WTC11 (cell line): ENCODE measurements at regions not wholly inside any gene's neighbourhood (a gene's known extent, or its start where the extent isn't known, plus 50 kb on each side); places are given as distances from the start of the nearest gene placed in this dataset.

Experiments used
- ATAC-seq: fragments of 200-7000 bp; cut with Tn5 transposase; 2 replicates; pipeline ENCODE4 v1.10.0; 2021; ENCODE audit warnings: mild to moderate bottlenecking, moderate library complexity
- CTCF ChIA-PET: fragments of 300-600 bp; sonication (Branson Sonifier 250); formaldehyde crosslinking; loops from one replicate; lab custom pipeline; 2021; ENCODE audit warnings: antibody characterized with exemption; lab: Charles Lee
- POLR2A ChIA-PET: fragments of 350-600 bp; sonication (Branson Sonifier 250); formaldehyde crosslinking; loops from one replicate; lab custom pipeline; 2021; ENCODE audit warnings: antibody characterized with exemption; lab: Charles Lee
- DNase-seq: peaks from one replicate; pipeline ENCODE4 v3.0.0; 2021; ENCODE audit warnings: low spot score
- H3K27ac Mint-ChIP-seq: 2 replicates; pipeline ENCODE4 v1.8.0; 2021; ENCODE audit warnings: mixed read lengths
- H3K27me3 Mint-ChIP-seq: 2 replicates; pipeline ENCODE4 v1.8.0; 2021; ENCODE audit warnings: low read depth, mild to moderate bottlenecking, moderate library complexity, mixed read lengths
- H3K36me3 Mint-ChIP-seq: 2 replicates; pipeline ENCODE4 v1.8.0; 2021; ENCODE audit warnings: mixed read lengths
- H3K4me1 Mint-ChIP-seq: 2 replicates; pipeline ENCODE4 v1.8.0; 2022; ENCODE audit warnings: mixed read lengths
- H3K4me3 Mint-ChIP-seq: 2 replicates; pipeline ENCODE4 v1.8.0; 2021; ENCODE audit warnings: mild to moderate bottlenecking, moderate library complexity, mixed read lengths
- H3K9me3 Mint-ChIP-seq: 2 replicates; pipeline ENCODE4 v1.8.0; 2021; ENCODE audit warnings: mixed read lengths
- CREM ChIP-seq: sonication (generic); formaldehyde crosslinking; IDR thresholded peaks from 2 replicates; pipeline ENCODE4 v1.8.1; 2022; ENCODE audit warnings: mild to moderate bottlenecking, missing genetic modification reagents, moderate library complexity
- EMX1 ChIP-seq: fragments of 250-450 bp; sonication (Bioruptor Pico); IDR thresholded peaks from 2 replicates; pipeline ENCODE4 v1.8.0; 2021; ENCODE audit warnings: mild to moderate bottlenecking
- FOXJ3 ChIP-seq: sonication (generic); formaldehyde crosslinking; IDR thresholded peaks from 2 replicates; pipeline ENCODE4 v1.9.0; 2021; ENCODE audit warnings: missing genetic modification reagents, mild to moderate bottlenecking, borderline replicate concordance
- FOXK1 ChIP-seq: sonication (generic); formaldehyde crosslinking; IDR thresholded peaks from 2 replicates; pipeline ENCODE4 v1.8.0; 2022; ENCODE audit warnings: mild to moderate bottlenecking, moderate library complexity, missing genetic modification reagents
- GRHL2 ChIP-seq: fragments of 250-450 bp; sonication (Bioruptor Pico); IDR thresholded peaks from 2 replicates; pipeline ENCODE4 v1.8.0; 2022; ENCODE audit warnings: mild to moderate bottlenecking, moderate library complexity; ENCODE audit not compliant: insufficient replicate concordance, severe bottlenecking
- KAT7 ChIP-seq: sonication (generic); formaldehyde crosslinking; IDR thresholded peaks from 2 replicates; pipeline ENCODE4 v1.8.1; 2023; ENCODE audit warnings: missing genetic modification reagents, mild to moderate bottlenecking, borderline replicate concordance
- TEAD4 ChIP-seq: sonication (generic); formaldehyde crosslinking; IDR thresholded peaks from 2 replicates; pipeline ENCODE4 v1.8.0; 2022; ENCODE audit warnings: mild to moderate bottlenecking, missing genetic modification reagents
- ZBTB21 ChIP-seq: sonication (generic); formaldehyde crosslinking; IDR thresholded peaks from 2 replicates; pipeline ENCODE4 v1.8.1; 2023; ENCODE audit warnings: mild to moderate bottlenecking, missing genetic modification reagents, borderline replicate concordance
- ZNF232 ChIP-seq: sonication (generic); formaldehyde crosslinking; IDR thresholded peaks from 2 replicates; pipeline ENCODE4 v1.8.0; 2022; ENCODE audit warnings: mild to moderate bottlenecking, missing genetic modification reagents
- ZNF263 ChIP-seq: sonication (generic); formaldehyde crosslinking; IDR thresholded peaks from 2 replicates; pipeline ENCODE4 v1.8.1; 2022; ENCODE audit warnings: low read depth, mild to moderate bottlenecking, moderate library complexity, missing genetic modification reagents
- ZNF416 ChIP-seq: fragments of 250-450 bp; sonication (Bioruptor Pico); IDR thresholded peaks from 2 replicates; pipeline ENCODE4 v1.9.0; 2021; ENCODE audit warnings: mild to moderate bottlenecking, inconsistent platforms
- TF ChIP-seq, protein P1 (sequence below): sonication (generic); formaldehyde crosslinking; IDR thresholded peaks from 2 replicates; pipeline ENCODE4 v1.8.1; 2023; ENCODE audit warnings: mild to moderate bottlenecking, missing genetic modification reagents
- TF ChIP-seq, protein P2 (sequence below): fragments of 250-450 bp; sonication (Bioruptor Pico); IDR thresholded peaks from 2 replicates; pipeline ENCODE4 v1.9.0; 2021; ENCODE audit warnings: moderate library complexity, mild to moderate bottlenecking, inconsistent platforms, borderline replicate concordance
- TF ChIP-seq, protein P3 (sequence below): sonication (generic); formaldehyde crosslinking; IDR thresholded peaks from 2 replicates; pipeline ENCODE4 v1.8.1; 2022; ENCODE audit warnings: low read depth, mild to moderate bottlenecking, moderate library complexity, missing genetic modification reagents, borderline replicate concordance
- TF ChIP-seq, protein P4 (sequence below): sonication (generic); formaldehyde crosslinking; IDR thresholded peaks from 2 replicates; pipeline ENCODE4 v1.8.0; 2022; ENCODE audit warnings: mild to moderate bottlenecking, missing genetic modification reagents
- TF ChIP-seq, protein P5 (sequence below): sonication (generic); formaldehyde crosslinking; IDR thresholded peaks from 2 replicates; pipeline ENCODE4 v1.8.0; 2023; ENCODE audit warnings: mild to moderate bottlenecking, missing genetic modification reagents
- TF ChIP-seq, protein P6 (sequence below): fragments of 250-450 bp; sonication (Bioruptor Pico); conservative IDR thresholded peaks from 2 replicates; pipeline ENCODE4 v1.9.0; 2021; ENCODE audit warnings: mild to moderate bottlenecking
- TF ChIP-seq, protein P7 (sequence below): sonication (generic); formaldehyde crosslinking; IDR thresholded peaks from 2 replicates; pipeline ENCODE4 v1.8.0; 2023; ENCODE audit warnings: missing genetic modification reagents, mild to moderate bottlenecking, borderline replicate concordance

DNA sequence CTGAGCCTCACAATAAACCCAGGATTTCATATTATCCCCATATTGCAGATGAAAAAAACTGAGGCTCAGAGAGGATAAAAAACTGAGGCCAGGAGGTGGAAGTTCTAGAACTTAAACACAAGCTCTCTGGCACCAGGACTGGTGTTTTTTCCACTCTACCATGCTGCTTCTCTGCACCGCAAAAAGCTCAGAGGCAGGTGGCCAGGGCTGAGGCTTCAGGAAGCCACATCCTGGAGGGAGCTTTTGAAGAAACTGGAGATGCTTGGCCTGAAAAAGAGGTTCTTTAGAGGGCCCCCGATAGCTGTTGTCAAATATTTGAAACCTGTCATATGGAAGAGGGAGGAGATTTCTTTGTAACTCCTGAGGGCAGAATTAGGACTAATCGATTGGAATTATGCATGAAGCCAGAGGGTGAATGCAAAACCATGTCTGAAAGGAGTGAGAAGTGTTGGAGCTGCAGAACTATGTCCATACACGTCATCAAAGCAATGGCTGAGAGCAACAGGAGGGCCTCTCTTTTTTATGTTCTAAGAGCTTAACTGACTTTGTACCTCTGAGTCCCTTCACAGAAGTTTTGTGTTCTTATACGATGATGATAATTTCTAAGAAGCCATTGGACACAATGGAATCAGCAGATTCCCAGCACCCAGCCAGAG lies 448.6 kb downstream of the FUT8 start:
- POLR2A ChIA-PET = no interaction called here
- peaks cover 26% of the 10 kb centered on the region for H3K9me3 Mint-ChIP-seq
- H3K4me3 Mint-ChIP-seq = no peak overlapping the region
- TF ChIP-seq CREM (CRISPR knock-in tag) (no peak), GRHL2 (CRISPR knock-in tag) (no peak), ZNF263 (no peak), FOXK1 (CRISPR knock-in tag) (no peak), TEAD4 (no peak), ZBTB21 (no peak), ZNF416 (CRISPR knock-in tag) (no peak), FOXJ3 (no peak), EMX1 (no peak), KAT7 (CRISPR knock-in tag) (no peak)
- TF ChIP-seq, protein P1, sequence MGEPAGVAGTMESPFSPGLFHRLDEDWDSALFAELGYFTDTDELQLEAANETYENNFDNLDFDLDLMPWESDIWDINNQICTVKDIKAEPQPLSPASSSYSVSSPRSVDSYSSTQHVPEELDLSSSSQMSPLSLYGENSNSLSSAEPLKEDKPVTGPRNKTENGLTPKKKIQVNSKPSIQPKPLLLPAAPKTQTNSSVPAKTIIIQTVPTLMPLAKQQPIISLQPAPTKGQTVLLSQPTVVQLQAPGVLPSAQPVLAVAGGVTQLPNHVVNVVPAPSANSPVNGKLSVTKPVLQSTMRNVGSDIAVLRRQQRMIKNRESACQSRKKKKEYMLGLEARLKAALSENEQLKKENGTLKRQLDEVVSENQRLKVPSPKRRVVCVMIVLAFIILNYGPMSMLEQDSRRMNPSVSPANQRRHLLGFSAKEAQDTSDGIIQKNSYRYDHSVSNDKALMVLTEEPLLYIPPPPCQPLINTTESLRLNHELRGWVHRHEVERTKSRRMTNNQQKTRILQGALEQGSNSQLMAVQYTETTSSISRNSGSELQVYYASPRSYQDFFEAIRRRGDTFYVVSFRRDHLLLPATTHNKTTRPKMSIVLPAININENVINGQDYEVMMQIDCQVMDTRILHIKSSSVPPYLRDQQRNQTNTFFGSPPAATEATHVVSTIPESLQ (CRISPR knock-in tag) = no peak
- TF ChIP-seq, protein P2, sequence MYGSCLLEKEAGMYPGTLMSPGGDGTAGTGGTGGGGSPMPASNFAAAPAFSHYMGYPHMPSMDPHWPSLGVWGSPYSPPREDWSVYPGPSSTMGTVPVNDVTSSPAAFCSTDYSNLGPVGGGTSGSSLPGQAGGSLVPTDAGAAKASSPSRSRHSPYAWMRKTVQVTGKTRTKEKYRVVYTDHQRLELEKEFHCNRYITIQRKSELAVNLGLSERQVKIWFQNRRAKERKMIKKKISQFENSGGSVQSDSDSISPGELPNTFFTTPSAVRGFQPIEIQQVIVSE (CRISPR knock-in tag) = no peak
- TF ChIP-seq, protein P3, sequence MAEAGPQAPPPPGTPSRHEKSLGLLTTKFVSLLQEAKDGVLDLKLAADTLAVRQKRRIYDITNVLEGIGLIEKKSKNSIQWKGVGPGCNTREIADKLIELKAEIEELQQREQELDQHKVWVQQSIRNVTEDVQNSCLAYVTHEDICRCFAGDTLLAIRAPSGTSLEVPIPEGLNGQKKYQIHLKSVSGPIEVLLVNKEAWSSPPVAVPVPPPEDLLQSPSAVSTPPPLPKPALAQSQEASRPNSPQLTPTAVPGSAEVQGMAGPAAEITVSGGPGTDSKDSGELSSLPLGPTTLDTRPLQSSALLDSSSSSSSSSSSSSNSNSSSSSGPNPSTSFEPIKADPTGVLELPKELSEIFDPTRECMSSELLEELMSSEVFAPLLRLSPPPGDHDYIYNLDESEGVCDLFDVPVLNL = no peak
- TF ChIP-seq, protein P4, sequence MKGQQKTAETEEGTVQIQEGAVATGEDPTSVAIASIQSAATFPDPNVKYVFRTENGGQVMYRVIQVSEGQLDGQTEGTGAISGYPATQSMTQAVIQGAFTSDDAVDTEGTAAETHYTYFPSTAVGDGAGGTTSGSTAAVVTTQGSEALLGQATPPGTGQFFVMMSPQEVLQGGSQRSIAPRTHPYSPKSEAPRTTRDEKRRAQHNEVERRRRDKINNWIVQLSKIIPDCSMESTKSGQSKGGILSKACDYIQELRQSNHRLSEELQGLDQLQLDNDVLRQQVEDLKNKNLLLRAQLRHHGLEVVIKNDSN (CRISPR knock-in tag) = no peak
- TF ChIP-seq, protein P5, sequence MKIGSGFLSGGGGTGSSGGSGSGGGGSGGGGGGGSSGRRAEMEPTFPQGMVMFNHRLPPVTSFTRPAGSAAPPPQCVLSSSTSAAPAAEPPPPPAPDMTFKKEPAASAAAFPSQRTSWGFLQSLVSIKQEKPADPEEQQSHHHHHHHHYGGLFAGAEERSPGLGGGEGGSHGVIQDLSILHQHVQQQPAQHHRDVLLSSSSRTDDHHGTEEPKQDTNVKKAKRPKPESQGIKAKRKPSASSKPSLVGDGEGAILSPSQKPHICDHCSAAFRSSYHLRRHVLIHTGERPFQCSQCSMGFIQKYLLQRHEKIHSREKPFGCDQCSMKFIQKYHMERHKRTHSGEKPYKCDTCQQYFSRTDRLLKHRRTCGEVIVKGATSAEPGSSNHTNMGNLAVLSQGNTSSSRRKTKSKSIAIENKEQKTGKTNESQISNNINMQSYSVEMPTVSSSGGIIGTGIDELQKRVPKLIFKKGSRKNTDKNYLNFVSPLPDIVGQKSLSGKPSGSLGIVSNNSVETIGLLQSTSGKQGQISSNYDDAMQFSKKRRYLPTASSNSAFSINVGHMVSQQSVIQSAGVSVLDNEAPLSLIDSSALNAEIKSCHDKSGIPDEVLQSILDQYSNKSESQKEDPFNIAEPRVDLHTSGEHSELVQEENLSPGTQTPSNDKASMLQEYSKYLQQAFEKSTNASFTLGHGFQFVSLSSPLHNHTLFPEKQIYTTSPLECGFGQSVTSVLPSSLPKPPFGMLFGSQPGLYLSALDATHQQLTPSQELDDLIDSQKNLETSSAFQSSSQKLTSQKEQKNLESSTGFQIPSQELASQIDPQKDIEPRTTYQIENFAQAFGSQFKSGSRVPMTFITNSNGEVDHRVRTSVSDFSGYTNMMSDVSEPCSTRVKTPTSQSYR (CRISPR knock-in tag) = no peak
- TF ChIP-seq, protein P6, sequence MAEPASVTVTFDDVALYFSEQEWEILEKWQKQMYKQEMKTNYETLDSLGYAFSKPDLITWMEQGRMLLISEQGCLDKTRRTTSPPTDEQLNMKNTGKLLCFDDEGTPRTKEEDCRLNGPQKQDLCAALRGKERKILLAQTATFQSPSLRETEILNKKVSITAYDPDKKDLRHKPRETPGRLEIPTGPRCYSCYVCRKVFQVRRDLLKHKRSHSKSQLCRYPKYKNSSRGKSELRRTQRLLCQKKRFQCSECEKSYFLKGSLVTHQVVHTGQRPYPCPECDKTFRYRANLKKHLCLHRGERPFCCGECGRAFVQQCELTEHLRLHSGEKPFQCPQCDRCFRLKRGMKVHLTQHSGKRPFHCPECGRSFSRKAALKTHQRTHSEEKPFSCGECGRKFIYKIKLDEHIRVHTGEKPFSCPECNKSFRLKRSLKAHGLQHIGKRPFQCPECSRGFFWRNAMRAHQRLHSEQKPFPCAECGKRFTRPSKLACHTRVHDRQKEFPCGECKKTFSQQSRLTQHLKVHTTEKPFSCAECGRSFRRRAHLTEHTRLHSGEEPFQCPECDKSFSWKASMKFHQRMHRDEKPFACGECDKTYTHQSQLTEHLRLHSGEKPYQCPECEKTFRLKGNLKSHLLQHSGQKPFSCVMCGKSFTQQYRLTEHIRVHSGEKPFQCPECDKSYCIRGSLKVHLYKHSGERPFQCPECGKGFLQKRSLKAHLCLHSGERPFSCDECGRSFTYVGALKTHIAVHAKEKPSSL (CRISPR knock-in tag) = no peak
- H3K4me1 Mint-ChIP-seq = no peaks in the 10 kb centered on the region
- no peak overlapping the region for H3K27ac Mint-ChIP-seq
- 0 out of 2 replicates have a peak, but pooled peaks cover 3% of the 10 kb centered on the region for H3K27me3 Mint-ChIP-seq
- no peak for DNase-seq
- CTCF ChIA-PET = no interaction called here
- no peak for ATAC-seq
- H3K36me3 Mint-ChIP-seq = peaks cover 14% of the 10 kb centered on the region

DNA sequence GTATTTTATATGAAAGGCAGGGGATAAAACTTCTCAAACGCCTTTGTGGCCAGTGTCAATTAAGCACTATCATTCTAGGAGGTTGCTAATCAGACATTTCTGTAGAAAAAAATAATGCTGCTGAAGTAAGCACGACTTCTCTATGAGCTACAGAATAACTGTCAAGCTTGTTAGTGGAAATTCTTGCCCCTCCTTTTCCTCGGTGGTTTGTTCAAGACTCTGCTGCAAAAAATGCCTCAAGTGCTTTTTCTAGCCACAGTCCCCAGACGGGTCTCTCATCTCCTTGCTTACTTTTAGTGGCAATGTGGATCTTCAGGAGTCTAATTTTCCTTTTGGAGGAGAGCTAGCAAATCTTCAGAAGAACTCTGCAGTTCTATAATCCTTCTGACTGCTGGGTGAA lies 452.0 kb downstream of the FUT8 start:
- ATAC-seq (no peak), DNase-seq (no peak)
- Mint-ChIP-seq H3K27me3 (0 out of 2 replicates have a peak, but pooled peaks cover 3% of the 10 kb centered on the region), H3K27ac (no peak overlapping the region), H3K36me3 (peaks cover 8% of the 10 kb centered on the region), H3K4me3 (no peak overlapping the region), H3K4me1 (no peaks in the 10 kb centered on the region), H3K9me3 (peaks cover 15% of the 10 kb centered on the region)
- POLR2A ChIA-PET = no interaction called here
- CTCF ChIA-PET = no interaction called here
- TF ChIP-seq, protein P7, sequence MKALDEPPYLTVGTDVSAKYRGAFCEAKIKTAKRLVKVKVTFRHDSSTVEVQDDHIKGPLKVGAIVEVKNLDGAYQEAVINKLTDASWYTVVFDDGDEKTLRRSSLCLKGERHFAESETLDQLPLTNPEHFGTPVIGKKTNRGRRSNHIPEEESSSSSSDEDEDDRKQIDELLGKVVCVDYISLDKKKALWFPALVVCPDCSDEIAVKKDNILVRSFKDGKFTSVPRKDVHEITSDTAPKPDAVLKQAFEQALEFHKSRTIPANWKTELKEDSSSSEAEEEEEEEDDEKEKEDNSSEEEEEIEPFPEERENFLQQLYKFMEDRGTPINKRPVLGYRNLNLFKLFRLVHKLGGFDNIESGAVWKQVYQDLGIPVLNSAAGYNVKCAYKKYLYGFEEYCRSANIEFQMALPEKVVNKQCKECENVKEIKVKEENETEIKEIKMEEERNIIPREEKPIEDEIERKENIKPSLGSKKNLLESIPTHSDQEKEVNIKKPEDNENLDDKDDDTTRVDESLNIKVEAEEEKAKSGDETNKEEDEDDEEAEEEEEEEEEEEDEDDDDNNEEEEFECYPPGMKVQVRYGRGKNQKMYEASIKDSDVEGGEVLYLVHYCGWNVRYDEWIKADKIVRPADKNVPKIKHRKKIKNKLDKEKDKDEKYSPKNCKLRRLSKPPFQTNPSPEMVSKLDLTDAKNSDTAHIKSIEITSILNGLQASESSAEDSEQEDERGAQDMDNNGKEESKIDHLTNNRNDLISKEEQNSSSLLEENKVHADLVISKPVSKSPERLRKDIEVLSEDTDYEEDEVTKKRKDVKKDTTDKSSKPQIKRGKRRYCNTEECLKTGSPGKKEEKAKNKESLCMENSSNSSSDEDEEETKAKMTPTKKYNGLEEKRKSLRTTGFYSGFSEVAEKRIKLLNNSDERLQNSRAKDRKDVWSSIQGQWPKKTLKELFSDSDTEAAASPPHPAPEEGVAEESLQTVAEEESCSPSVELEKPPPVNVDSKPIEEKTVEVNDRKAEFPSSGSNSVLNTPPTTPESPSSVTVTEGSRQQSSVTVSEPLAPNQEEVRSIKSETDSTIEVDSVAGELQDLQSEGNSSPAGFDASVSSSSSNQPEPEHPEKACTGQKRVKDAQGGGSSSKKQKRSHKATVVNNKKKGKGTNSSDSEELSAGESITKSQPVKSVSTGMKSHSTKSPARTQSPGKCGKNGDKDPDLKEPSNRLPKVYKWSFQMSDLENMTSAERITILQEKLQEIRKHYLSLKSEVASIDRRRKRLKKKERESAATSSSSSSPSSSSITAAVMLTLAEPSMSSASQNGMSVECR (CRISPR knock-in tag) = no peak
- TF ChIP-seq ZNF232 (CRISPR knock-in tag) = no peak
